Gastrocnemius medialis (tissue), 4 donors: ENCODE measurements at regions not wholly inside any gene's neighbourhood (a gene's known extent, or its start where the extent isn't known, plus 50 kb on each side); places are given as distances from the start of the nearest gene placed in this dataset.

Source experiments
- POLR2A ChIP-seq, 2 donors: fragments of 450-650 bp; IDR thresholded peaks; one replicate each; pipeline ENCODE4 v1.6.1; 2017; ENCODE audit warnings: antibody characterized with exemption in 2 of 2, mild to moderate bottlenecking in 2 of 2, moderate library complexity in 2 of 2
- TF ChIP-seq, protein P1 (sequence below), 5 experiments: fragments of 450-650 bp in 3 of 5; fragments of 200-600 bp in 2 of 5; sonication (generic) in 2 of 5; IDR thresholded peaks in 4 of 5; conservative IDR thresholded peaks in 1 of 5; 1 replicate in 4 of 5; 2 replicates in 1 of 5; pipeline ENCODE4 v1.5.1; 2016 to 2019; ENCODE audit warnings: antibody characterized with exemption in 5 of 5, mild to moderate bottlenecking in 3 of 5, moderate library complexity in 3 of 5

- TF ChIP-seq, protein P1, sequence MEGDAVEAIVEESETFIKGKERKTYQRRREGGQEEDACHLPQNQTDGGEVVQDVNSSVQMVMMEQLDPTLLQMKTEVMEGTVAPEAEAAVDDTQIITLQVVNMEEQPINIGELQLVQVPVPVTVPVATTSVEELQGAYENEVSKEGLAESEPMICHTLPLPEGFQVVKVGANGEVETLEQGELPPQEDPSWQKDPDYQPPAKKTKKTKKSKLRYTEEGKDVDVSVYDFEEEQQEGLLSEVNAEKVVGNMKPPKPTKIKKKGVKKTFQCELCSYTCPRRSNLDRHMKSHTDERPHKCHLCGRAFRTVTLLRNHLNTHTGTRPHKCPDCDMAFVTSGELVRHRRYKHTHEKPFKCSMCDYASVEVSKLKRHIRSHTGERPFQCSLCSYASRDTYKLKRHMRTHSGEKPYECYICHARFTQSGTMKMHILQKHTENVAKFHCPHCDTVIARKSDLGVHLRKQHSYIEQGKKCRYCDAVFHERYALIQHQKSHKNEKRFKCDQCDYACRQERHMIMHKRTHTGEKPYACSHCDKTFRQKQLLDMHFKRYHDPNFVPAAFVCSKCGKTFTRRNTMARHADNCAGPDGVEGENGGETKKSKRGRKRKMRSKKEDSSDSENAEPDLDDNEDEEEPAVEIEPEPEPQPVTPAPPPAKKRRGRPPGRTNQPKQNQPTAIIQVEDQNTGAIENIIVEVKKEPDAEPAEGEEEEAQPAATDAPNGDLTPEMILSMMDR (IDR thresholded peaks at IDR 0.05 in 4 of 5, conservative IDR thresholded peaks at IDR 0.05 in 1 of 5): no peak
- no peak for TF ChIP-seq POLR2A (IDR thresholded peaks at IDR 0.05)
Measured at GRCh38 chr12:58668233-58668632, 252.1 kb downstream of the LRIG3 start.
